22Rv1 (cell line): ENCODE measurements at regions not wholly inside any gene's neighbourhood (a gene's known extent, or its start where the extent isn't known, plus 50 kb on each side); places are given as distances from the start of the nearest gene placed in this dataset.

Experiments
- CTCF ChIP-seq: fragments of 450-650 bp; IDR thresholded peaks from 2 replicates; pipeline ENCODE4 v1.5.1; 2017; ENCODE audit warnings: mild to moderate bottlenecking
- ZFX ChIP-seq: fragments of 450-650 bp; IDR thresholded peaks from 2 replicates; pipeline ENCODE4 v1.6.1; 2017; ENCODE audit warnings: antibody characterized with exemption, borderline replicate concordance

- TF ChIP-seq CTCF: no peak
- TF ChIP-seq ZFX: no peak
Measured at GRCh38 chr17:70473049-70473448, 303.7 kb downstream of the KCNJ2 start.
